ENCODE measurements at regions not wholly inside any gene's neighbourhood (a gene's known extent, or its start where the extent isn't known, plus 50 kb on each side); places are given as distances from the start of the nearest gene placed in this dataset.

DNA sequence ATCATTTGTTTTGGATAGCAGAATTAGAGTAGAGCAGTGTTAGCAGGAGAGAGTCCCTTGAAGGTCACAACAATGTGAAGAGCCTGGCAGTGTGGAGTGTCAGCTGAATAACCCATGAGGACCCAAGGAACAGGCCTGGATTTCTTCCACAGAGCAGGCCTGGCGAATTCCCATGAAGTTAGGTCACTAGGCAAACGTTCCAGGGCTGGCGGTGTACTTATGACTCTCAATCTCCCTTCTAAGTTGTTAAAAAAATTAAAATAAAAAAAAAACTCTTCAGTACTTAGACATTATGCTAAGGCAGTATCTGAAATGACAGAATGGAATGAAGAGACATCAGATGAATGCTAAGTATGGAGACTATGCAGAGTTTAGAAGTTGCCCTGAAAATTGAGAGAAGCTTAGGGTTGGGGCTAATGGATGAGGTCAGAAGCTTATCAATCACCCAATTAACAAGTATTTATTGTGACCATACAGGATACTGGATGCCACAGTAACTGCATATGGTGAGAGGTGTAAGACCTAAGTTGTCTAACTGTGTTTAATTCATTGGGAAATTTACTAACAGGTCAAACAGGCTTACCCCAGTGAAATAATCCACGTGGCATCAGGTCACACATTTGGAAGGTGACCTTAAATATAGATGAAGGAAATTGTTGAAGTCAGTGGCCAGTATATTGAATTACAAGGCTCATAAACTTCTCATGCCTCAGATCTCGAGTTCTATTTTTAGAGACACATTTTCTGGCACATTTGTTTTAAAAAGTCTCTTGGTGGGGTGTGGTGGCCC, 126.2 kb upstream of the NRP1 start:
- in situ Hi-C loops (cut with HindIII; ENCODE audit: low sequenced_read_pairs), result no loop called here
- H3K4me3 ChIP-seq (ENCODE audit: low read depth, low read length), result no peak overlapping the region
- peak; percentile 68 for DNase-seq (ENCODE audit: low read depth, low spot score)
- TF ChIP-seq, protein P1, sequence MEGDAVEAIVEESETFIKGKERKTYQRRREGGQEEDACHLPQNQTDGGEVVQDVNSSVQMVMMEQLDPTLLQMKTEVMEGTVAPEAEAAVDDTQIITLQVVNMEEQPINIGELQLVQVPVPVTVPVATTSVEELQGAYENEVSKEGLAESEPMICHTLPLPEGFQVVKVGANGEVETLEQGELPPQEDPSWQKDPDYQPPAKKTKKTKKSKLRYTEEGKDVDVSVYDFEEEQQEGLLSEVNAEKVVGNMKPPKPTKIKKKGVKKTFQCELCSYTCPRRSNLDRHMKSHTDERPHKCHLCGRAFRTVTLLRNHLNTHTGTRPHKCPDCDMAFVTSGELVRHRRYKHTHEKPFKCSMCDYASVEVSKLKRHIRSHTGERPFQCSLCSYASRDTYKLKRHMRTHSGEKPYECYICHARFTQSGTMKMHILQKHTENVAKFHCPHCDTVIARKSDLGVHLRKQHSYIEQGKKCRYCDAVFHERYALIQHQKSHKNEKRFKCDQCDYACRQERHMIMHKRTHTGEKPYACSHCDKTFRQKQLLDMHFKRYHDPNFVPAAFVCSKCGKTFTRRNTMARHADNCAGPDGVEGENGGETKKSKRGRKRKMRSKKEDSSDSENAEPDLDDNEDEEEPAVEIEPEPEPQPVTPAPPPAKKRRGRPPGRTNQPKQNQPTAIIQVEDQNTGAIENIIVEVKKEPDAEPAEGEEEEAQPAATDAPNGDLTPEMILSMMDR (IDR thresholded peaks at IDR 0.05; ENCODE audit: low read depth, low read length), result no peak

DNA sequence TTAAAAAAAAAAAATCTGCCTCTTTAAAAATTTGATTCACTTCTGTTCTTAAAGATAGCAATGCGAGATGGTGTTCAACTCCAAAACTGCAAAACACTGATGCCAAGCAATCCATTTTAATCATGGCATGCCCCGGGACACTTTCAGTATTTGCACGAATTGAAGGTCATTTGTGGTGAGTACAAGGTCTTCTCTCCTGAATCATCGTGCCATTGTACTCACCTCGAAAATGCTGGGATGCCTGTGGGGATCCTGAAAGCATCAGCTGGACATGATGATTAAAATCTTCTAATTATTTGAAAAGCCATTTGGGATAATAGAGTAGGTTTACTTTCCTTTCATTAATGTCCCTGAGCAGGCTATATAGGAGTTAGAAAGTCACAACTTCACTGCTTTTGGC, 125.1 kb upstream of the NRP1 start:
- in situ Hi-C loops (cut with HindIII; ENCODE audit: low sequenced_read_pairs), result no loop called here
- no peak overlapping the region for H3K4me3 ChIP-seq (ENCODE audit: low read depth, low read length)
- DNase-seq (ENCODE audit: low read depth, low spot score), result peak; percentile 60
- TF ChIP-seq, protein P1 (IDR thresholded peaks at IDR 0.05; ENCODE audit: low read depth, low read length), result no peak

DNA sequence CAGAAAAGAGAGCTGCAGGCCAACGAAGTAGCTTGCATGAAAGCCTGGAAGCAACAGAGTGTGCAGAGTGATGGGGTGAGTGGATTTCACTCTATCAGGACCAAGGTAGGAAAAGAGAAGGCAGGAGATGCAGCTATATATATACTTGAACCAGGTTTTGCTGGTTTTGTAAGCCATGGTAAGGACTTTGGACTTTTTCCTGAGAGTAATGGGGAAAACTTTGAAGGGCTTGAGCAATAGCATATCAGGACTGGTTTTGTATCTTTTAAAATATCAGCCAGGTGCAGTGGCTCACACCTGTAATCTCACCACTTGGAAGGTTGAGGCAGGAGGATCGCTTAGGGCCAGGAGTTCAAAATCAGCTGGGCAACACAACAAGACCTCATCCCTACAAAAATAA, 120.6 kb upstream of the NRP1 start:
- no peak overlapping the region for H3K4me3 ChIP-seq (ENCODE audit: low read depth, low read length)
- TF ChIP-seq, protein P1 (IDR thresholded peaks at IDR 0.05; ENCODE audit: low read depth, low read length), result no peak
- in situ Hi-C loops (cut with HindIII; ENCODE audit: low sequenced_read_pairs), result no loop called here
- no peak for DNase-seq (ENCODE audit: low read depth, low spot score)

DNA sequence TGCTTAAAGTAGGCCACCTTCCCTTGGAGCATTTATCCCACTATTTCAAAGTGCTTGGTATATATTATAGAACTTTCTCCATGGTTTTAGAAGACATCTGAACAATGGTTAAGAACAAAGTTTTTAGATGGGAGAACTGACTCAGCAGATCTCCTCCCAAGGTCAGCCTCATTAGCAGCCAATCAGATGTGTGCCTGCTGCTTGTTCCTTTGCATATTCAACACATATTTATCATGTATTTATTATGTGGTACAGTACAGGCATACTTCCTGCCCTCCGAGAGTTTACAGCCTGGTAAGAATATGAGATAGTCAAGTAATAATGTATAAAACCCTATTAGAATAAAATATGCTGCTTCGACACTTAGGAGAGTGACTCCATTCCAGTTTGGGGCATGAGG, 120.1 kb upstream of the NRP1 start:
- no peak for DNase-seq (ENCODE audit: low read depth, low spot score)
- no peak overlapping the region for H3K4me3 ChIP-seq (ENCODE audit: low read depth, low read length)
- in situ Hi-C loops (cut with HindIII; ENCODE audit: low sequenced_read_pairs), result no loop called here
- TF ChIP-seq, protein P1 (IDR thresholded peaks at IDR 0.05; ENCODE audit: low read depth, low read length), result no peak

DNA sequence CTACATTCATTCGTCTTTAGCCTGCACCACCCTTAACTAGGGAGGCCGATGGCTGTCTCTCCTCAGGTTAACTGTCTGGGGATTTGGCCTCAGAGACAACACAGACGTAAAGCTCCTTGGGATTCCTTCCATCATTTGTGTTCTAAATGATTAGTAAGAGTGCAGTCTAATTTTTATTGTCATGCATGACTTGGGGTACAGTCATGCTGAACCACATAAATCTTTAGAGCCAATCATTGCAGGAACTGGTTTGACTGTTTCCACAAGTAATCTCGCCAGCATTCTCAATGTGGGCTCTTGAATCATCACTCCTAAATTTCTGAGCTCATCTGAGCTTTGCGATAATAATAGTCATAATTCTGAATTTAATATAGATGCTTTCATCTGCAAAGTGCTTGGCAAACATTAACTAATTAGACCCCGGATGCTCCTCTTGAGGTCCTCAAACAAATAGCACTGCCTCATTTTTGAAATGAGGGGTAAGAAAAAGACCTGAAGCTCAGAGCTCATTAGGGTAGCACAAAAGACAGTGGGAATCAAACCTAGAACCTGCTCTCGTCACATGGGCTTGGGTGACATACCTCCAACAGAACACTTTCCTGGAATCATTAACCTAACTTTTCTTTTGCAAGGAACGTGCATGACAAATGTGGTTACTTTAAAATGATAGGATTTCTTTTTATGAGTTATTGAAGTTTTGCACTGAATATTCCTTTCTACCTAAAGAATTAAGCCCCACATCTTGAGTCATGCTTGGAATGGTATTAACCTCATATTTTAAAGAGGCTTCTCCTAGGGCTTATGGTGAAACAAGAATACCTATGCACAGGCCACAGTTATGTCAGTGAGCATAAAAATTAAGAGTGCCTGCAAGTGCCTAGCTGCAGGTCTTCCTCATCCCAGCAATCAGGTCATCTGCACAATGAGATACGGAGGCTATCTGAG, 118.9 kb upstream of the NRP1 start:
- in situ Hi-C loops (cut with HindIII; ENCODE audit: low sequenced_read_pairs), result no loop called here
- TF ChIP-seq, protein P1 (IDR thresholded peaks at IDR 0.05; ENCODE audit: low read depth, low read length), result no peak
- peak; percentile 29 for DNase-seq (ENCODE audit: low read depth, low spot score)
- no peak overlapping the region for H3K4me3 ChIP-seq (ENCODE audit: low read depth, low read length)

DNA sequence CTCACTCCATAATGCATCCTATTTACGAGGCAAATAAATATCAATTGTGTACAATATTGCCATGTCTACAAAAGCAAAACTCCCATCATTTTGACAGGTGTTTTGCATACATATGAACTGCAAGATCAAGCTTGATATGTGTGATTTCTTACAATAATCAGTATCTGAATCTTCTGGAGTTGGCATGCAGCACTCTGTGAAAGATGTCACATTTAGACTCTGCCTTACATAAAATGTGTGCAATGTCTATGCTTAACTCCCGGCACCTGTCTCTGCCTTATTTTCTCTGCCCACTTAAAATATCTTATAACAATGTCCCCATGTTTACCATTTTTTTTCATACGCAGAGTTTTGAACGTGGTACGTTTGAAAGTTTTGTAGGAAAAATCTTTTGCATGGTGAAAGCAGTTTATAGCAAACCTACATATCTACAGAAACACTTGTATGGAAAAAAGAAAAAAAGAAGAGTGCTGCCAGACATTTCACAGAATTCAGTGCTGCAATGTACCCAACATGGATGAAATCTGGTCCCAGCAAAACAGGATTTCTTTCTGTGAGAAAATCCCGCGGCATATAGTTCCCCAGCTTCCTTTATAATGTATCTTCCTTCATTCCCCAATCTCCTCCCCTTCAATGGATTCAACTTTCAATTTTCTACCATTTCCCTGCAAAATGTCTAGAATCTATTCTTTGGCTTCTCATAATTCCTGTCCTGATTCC, 114.1 kb upstream of the NRP1 start:
- TF ChIP-seq, protein P1 (IDR thresholded peaks at IDR 0.05; ENCODE audit: low read depth, low read length), result no peak
- H3K4me3 ChIP-seq (ENCODE audit: low read depth, low read length), result no peak overlapping the region
- in situ Hi-C loops (cut with HindIII; ENCODE audit: low sequenced_read_pairs), result no loop called here
- DNase-seq (ENCODE audit: low read depth, low spot score), result no peak

Data from astrocyte of the spinal cord (primary cell).